RKO (cell line): ENCODE measurements at regions not wholly inside any gene's neighbourhood (a gene's known extent, or its start where the extent isn't known, plus 50 kb on each side); places are given as distances from the start of the nearest gene placed in this dataset.
"Not testable (repeated sequence)": the region's sequence is repeated elsewhere in the genome, so short reads cannot be mapped to it uniquely, and the experiment has no call there.

Experiments
- DNase-seq: peaks from one replicate; pipeline ENCODE4 v3.0.0-alpha.2; 2016; ENCODE audit warnings: low spot score

- not testable (repeated sequence) for DNase-seq
These were observed 243.7 kb upstream of the KLF3 start for GRCh38 chr4:38420254-38420653.

- DNase-seq = no peak
These were observed 241.1 kb upstream of the KLF3 start for GRCh38 chr4:38422850-38423249.

GRCh38 chr4:38424151-38424871, 239.7 kb upstream of the KLF3 start:
- no peak for DNase-seq

- DNase-seq = no peak
These were observed 237.5 kb upstream of the KLF3 start for GRCh38 chr4:38426532-38426931.

- DNase-seq = no peak
These were observed 233.2 kb upstream of the KLF3 start for GRCh38 chr4:38430841-38431240.

GRCh38 chr4:38442073-38442788, 221.8 kb upstream of the KLF3 start:
- DNase-seq = no peak

GRCh38 chr4:38449506-38450174, 214.4 kb upstream of the KLF3 start:
- DNase-seq = no peak

- DNase-seq = no peak
These were observed 212.0 kb upstream of the KLF3 start for GRCh38 chr4:38452009-38452408.

- DNase-seq = no peak
These were observed 211.5 kb upstream of the KLF3 start for GRCh38 chr4:38452542-38452941.

- no peak for DNase-seq
These were observed 210.6 kb upstream of the KLF3 start for GRCh38 chr4:38453253-38453881.

GRCh38 chr4:38454284-38454683, 209.7 kb upstream of the KLF3 start:
- DNase-seq = no peak

GRCh38 chr4:38455092-38455862, 208.7 kb upstream of the KLF3 start:
- no peak for DNase-seq

GRCh38 chr4:38456096-38456495, 207.9 kb upstream of the KLF3 start:
- no peak for DNase-seq

GRCh38 chr4:38461342-38461741, 202.7 kb upstream of the KLF3 start:
- no peak for DNase-seq

- no peak for DNase-seq
These were observed 201.5 kb upstream of the KLF3 start for GRCh38 chr4:38462367-38463055.

- no peak for DNase-seq
These were observed 200.6 kb upstream of the KLF3 start for GRCh38 chr4:38463268-38463958.

GRCh38 chr4:38464328-38464727, 199.7 kb upstream of the KLF3 start:
- no peak for DNase-seq

GRCh38 chr4:38466401-38466800, 197.6 kb upstream of the KLF3 start:
- peak; percentile 16 for DNase-seq

- DNase-seq = no peak
These were observed 196.7 kb upstream of the KLF3 start for GRCh38 chr4:38467296-38467695.

GRCh38 chr4:38468339-38468866, 195.6 kb upstream of the KLF3 start:
- no peak for DNase-seq
